ENCODE measurements at regions not wholly inside any gene's neighbourhood (a gene's known extent, or its start where the extent isn't known, plus 50 kb on each side); places are given as distances from the start of the nearest gene placed in this dataset.
"Not testable (repeated sequence)": the region's sequence is repeated elsewhere in the genome, so short reads cannot be mapped to it uniquely, and the experiment has no call there.

DNA sequence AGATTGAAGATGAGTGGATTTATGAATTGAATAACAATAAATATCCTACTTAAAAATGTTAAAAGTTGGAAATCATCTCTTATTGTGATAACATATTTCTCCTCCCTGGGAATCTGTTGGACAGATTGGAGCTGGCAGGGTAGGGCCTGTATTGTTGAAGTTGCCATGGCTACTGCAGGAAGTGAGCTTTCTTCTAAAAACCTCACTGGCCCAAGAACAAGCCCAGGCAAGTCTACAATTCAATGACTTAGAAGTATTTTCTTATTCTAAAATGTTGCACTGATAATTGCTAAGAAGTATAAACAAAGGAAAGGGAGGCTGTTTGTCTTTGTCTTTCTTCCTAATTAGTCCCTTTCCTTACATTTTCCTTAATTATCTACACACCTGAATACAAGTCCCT is 112.1 kb downstream of the DLEU7 start:
- no peaks in the 10 kb centered on the region for H3K36me3 ChIP-seq
- no peaks in the 10 kb centered on the region for H3K27me3 ChIP-seq (replicated peaks)
- peak in 1 of 2 experiments; percentile 8 for DNase-seq (ENCODE audit: low read depth in 1 of 2, low spot score in 2 of 2)
- no peak overlapping the region for H3K4me3 ChIP-seq
- no peaks in the 10 kb centered on the region for H3K9me3 ChIP-seq (replicated peaks)
- H3K4me1 ChIP-seq (replicated peaks), result peaks cover 28% of the 10 kb centered on the region
- peak overlapping the region; percentile 33; the same call in 1 of the 2 replicates for H3K27ac ChIP-seq

DNA sequence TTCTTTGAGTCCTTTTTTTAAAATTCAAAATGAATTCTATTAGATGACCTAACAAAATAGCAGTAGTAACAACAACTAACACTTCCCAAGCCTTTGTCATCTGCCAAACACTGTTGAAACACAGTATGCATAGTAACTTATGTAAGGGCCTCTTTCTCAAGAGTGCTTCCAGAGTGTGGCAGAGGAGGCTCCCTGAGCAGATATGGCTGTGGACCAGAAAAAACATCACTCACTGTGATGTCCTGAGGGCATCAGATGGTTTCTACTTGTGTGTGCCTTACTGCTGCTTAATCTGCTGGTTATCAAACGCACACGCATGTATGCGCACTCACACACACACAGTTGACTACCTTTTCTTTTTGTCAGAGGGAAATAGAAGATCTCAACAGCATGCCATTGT is 110.8 kb downstream of the DLEU7 start:
- H3K36me3 ChIP-seq, result no peaks in the 10 kb centered on the region
- DNase-seq (ENCODE audit: low read depth in 1 of 2, low spot score in 2 of 2), result peak in 1 of 2 experiments; percentile 35
- H3K27ac ChIP-seq, result no peak overlapping the region
- H3K4me3 ChIP-seq, result no peak overlapping the region
- no peaks in the 10 kb centered on the region for H3K9me3 ChIP-seq (replicated peaks)
- H3K4me1 ChIP-seq (replicated peaks), result peaks cover 28% of the 10 kb centered on the region
- H3K27me3 ChIP-seq (replicated peaks), result no peaks in the 10 kb centered on the region

GRCh38 chr13:50733392-50733791 is 110.1 kb downstream of the DLEU7 start:
- H3K27ac ChIP-seq, result no peak overlapping the region
- no peaks in the 10 kb centered on the region for H3K27me3 ChIP-seq (replicated peaks)
- H3K36me3 ChIP-seq, result no peaks in the 10 kb centered on the region
- H3K4me3 ChIP-seq, result no peak overlapping the region
- H3K4me1 ChIP-seq (replicated peaks), result peaks cover 28% of the 10 kb centered on the region
- no peak for DNase-seq (ENCODE audit: low read depth in 1 of 2, low spot score in 2 of 2)
- no peaks in the 10 kb centered on the region for H3K9me3 ChIP-seq (replicated peaks)

- DNase-seq (ENCODE audit: low read depth in 1 of 2, low spot score in 2 of 2), result peak in 1 of 2 experiments; percentile 40
- Histone ChIP-seq H3K27me3 (replicated peaks) (no peaks in the 10 kb centered on the region), H3K27ac (peak overlapping the region; percentile 32; the same call in 1 of the 2 replicates), H3K36me3 (no peaks in the 10 kb centered on the region), H3K4me3 (no peak overlapping the region), H3K4me1 (replicated peaks) (peaks cover 28% of the 10 kb centered on the region), H3K9me3 (replicated peaks) (no peaks in the 10 kb centered on the region)
These were observed 108.4 kb downstream of the DLEU7 start for GRCh38 chr13:50735071-50735470.

DNA sequence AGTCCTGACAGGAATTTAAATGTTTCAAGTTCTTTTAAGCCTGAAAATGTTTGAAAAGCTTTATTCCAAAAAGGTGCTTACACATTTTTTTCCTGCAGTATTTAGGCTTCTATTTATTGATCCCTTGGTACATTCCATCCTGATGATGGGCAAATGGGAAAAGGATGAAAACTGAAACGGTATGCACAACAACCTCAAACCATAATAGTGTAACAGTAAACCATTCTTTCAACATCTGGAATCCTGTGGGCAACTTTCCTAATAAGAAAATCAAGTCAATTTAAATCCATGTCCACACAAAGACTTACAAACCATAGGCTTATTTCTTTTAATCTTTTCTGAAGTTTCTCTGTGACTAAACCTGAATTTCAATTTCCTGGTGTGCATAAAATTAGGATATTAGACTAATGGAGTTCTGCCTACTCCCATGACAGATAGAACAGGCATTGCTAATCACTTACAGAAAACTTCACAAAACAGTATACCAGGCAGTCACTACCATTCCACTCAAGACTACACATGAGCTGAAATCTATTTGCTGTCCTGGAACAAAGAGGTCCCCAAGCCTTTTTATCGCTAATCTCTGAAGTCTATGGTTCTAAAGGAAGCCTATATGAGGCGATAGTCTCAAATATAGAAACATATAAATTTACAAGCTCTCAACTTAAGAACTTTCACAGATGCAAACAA is 103.3 kb downstream of the DLEU7 start:
- Histone ChIP-seq H3K36me3 (no peaks in the 10 kb centered on the region), H3K27me3 (replicated peaks) (no peaks in the 10 kb centered on the region), H3K4me3 (no peak overlapping the region), H3K4me1 (replicated peaks) (peaks cover 7% of the 10 kb centered on the region), H3K27ac (no peak overlapping the region), H3K9me3 (replicated peaks) (no peaks in the 10 kb centered on the region)
- no peak for DNase-seq (ENCODE audit: low read depth in 1 of 2, low spot score in 2 of 2)

DNA sequence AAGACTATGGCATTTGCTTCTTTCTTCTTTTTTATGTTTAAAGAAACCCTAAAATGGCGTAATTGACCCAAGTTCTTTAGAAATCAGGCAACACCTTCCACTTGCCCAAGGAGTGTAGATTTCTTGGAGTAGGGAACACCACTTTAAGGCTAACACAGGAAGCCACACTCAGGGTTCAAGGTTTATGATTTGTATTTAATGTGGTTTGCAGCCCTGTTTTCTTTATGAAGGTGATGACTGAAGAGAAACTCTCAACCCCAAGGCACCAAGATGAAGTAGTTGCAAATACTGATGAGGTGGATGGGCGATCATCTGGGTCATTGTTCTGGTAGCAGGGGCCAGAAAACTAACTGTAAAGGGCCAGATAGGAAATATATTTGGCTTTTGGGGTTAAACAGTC is 101.1 kb downstream of the DLEU7 start:
- H3K27me3 ChIP-seq (replicated peaks), result no peaks in the 10 kb centered on the region
- no peaks in the 10 kb centered on the region for H3K4me1 ChIP-seq (replicated peaks)
- no peak overlapping the region for H3K4me3 ChIP-seq
- no peaks in the 10 kb centered on the region for H3K36me3 ChIP-seq
- DNase-seq (ENCODE audit: low read depth in 1 of 2, low spot score in 2 of 2), result no peak
- no peaks in the 10 kb centered on the region for H3K9me3 ChIP-seq (replicated peaks)
- no peak overlapping the region for H3K27ac ChIP-seq

- H3K36me3 ChIP-seq, result no peaks in the 10 kb centered on the region
- no peaks in the 10 kb centered on the region for H3K9me3 ChIP-seq (replicated peaks)
- no peak overlapping the region for H3K4me3 ChIP-seq
- no peak for DNase-seq (ENCODE audit: low read depth in 1 of 2, low spot score in 2 of 2)
- H3K4me1 ChIP-seq (replicated peaks), result no peaks in the 10 kb centered on the region
- no peak overlapping the region for H3K27ac ChIP-seq
- no peaks in the 10 kb centered on the region for H3K27me3 ChIP-seq (replicated peaks)
These were observed 100.5 kb downstream of the DLEU7 start for GRCh38 chr13:50742968-50743367.

DNA sequence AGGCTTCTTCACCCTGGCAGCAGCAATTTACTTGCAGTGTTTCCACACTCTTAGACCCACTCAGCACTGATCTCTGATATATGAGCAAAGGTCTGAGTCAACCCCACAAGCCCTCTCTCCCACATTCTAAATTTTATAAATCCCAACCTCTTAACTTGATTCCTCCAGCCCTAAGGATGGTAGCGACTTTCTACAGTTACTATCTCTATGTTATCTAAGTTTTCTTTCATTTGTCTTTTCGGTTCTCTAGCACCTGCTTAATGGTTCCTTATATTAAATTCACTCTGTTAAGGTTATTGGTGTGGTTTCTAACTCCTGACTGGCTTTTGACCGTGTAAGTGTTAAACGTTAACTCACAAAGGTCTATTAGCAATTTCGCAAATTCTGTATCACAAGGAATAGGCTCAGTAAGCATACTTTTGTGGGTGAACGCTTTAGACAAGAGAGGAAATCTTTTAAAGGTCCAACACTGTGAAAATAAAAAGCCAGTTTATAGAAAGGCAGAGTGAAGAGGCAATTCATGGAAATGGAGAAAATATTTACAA is 99.3 kb downstream of the DLEU7 start:
- Histone ChIP-seq H3K27ac (no peak overlapping the region), H3K27me3 (replicated peaks) (no peaks in the 10 kb centered on the region), H3K4me3 (no peak overlapping the region), H3K9me3 (replicated peaks) (no peaks in the 10 kb centered on the region), H3K36me3 (no peaks in the 10 kb centered on the region), H3K4me1 (replicated peaks) (no peaks in the 10 kb centered on the region)
- no peak for DNase-seq (ENCODE audit: low read depth in 1 of 2, low spot score in 2 of 2)

DNA sequence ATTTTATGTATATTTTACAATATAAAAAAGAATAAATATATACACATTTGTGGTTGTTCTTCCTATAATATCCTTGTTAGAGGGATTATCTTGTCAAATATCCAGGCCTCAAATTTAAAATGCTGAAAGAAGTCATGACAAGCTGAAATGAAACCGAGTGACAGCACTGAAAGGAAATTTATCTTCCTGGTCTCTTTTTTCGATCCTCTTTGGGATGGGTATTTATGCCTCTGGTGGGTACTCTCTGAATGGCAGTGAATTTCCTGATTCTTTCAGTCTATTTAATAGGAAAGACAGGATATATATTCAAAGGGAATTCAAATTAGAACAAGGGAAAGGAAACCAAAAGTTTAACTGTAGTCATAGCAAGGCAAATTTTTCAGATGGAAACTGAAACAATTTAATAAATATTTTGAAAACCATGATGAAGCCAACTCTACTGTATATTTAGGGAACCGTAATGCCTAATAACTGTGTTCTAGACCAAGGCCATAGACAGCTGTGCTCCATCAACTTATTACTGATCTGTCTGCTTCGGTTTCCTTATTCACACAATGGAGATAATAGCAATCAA is 97.9 kb downstream of the DLEU7 start:
- Histone ChIP-seq H3K36me3 (no peaks in the 10 kb centered on the region), H3K9me3 (replicated peaks) (no peaks in the 10 kb centered on the region), H3K27me3 (replicated peaks) (no peaks in the 10 kb centered on the region), H3K27ac (no peak overlapping the region), H3K4me1 (replicated peaks) (no peaks in the 10 kb centered on the region), H3K4me3 (no peak overlapping the region)
- no peak for DNase-seq (ENCODE audit: low read depth in 1 of 2, low spot score in 2 of 2)

- DNase-seq (ENCODE audit: low read depth in 1 of 2, low spot score in 2 of 2), result no peak
- no peaks in the 10 kb centered on the region for H3K4me1 ChIP-seq (replicated peaks)
- no peaks in the 10 kb centered on the region for H3K9me3 ChIP-seq (replicated peaks)
- no peak overlapping the region for H3K27ac ChIP-seq
- no peak overlapping the region for H3K4me3 ChIP-seq
- H3K36me3 ChIP-seq, result no peaks in the 10 kb centered on the region
- H3K27me3 ChIP-seq (replicated peaks), result no peaks in the 10 kb centered on the region
These were observed 95.6 kb downstream of the DLEU7 start for GRCh38 chr13:50747737-50748350.

- not testable (repeated sequence) for H3K27me3 ChIP-seq (replicated peaks); H3K4me3 ChIP-seq; H3K4me1 ChIP-seq (replicated peaks); H3K36me3 ChIP-seq; H3K27ac ChIP-seq; DNase-seq (ENCODE audit: low read depth in 1 of 2, low spot score in 2 of 2); H3K9me3 ChIP-seq (replicated peaks)
These were observed 90.3 kb downstream of the DLEU7 start for GRCh38 chr13:50753221-50753620.

GRCh38 chr13:50755862-50756685 is 87.4 kb downstream of the DLEU7 start:
- not testable (repeated sequence) for H3K27ac ChIP-seq; H3K36me3 ChIP-seq; DNase-seq (ENCODE audit: low read depth in 1 of 2, low spot score in 2 of 2); H3K4me1 ChIP-seq (replicated peaks); H3K4me3 ChIP-seq; H3K9me3 ChIP-seq (replicated peaks); H3K27me3 ChIP-seq (replicated peaks)

- Histone ChIP-seq H3K27me3 (replicated peaks) (no peaks in the 10 kb centered on the region), H3K4me3 (no peak overlapping the region), H3K4me1 (replicated peaks) (no peaks in the 10 kb centered on the region), H3K9me3 (replicated peaks) (peaks cover 5% of the 10 kb centered on the region), H3K27ac (no peak overlapping the region), H3K36me3 (no peaks in the 10 kb centered on the region)
- no peak for DNase-seq (ENCODE audit: low read depth in 1 of 2, low spot score in 2 of 2)
These were observed 86.5 kb downstream of the DLEU7 start for GRCh38 chr13:50757008-50757407.

DNA sequence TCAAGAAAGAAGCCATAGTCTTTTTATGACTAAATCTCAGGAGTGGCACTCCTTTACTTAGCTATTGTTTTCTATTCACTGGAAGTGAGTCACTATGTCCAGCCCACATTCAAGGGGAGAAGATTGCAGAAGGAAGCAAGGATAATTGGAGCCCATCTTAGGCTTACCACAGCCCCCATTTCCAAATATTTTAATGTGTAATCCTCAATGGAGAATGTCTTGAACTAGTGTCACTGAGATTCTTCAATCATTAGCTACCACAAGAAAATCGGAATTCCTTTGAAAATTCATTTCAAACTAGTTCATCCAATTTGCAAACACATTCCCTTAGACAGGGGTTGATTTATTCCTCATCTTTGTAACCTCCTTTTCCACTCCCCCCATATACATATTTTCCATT is 84.7 kb downstream of the DLEU7 start:
- no peak overlapping the region for H3K4me3 ChIP-seq
- H3K36me3 ChIP-seq, result no peaks in the 10 kb centered on the region
- H3K27me3 ChIP-seq (replicated peaks), result no peaks in the 10 kb centered on the region
- no peak overlapping the region for H3K27ac ChIP-seq
- H3K9me3 ChIP-seq (replicated peaks), result peaks cover 5% of the 10 kb centered on the region
- H3K4me1 ChIP-seq (replicated peaks), result no peaks in the 10 kb centered on the region
- no peak for DNase-seq (ENCODE audit: low read depth in 1 of 2, low spot score in 2 of 2)

Measured in SJSA1 (cell line).